ENCODE measurements at regions not wholly inside any gene's neighbourhood (a gene's known extent, or its start where the extent isn't known, plus 50 kb on each side); places are given as distances from the start of the nearest gene placed in this dataset.

DNA sequence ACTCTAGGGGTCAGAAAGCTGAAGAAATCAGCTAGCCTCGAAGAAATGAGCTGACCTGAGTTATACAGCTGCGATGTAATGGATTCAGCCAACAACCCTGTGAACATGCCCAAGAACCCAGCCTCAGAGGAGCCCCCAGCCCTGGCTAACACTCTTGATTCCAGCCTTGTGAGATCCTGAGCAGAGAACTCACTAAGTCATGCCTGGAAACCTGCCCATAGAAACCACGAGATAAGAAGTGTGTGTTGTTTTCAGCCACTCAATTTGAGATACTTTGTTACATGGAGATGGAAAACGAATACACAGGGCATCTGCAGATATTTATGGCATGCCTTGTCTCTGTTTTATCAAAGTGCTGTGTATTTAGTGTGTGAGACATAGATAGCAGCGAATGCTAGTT lies 265.2 kb downstream of the QKI start:
- DNase-seq (ENCODE audit: low spot score): peak; percentile 90

DNA sequence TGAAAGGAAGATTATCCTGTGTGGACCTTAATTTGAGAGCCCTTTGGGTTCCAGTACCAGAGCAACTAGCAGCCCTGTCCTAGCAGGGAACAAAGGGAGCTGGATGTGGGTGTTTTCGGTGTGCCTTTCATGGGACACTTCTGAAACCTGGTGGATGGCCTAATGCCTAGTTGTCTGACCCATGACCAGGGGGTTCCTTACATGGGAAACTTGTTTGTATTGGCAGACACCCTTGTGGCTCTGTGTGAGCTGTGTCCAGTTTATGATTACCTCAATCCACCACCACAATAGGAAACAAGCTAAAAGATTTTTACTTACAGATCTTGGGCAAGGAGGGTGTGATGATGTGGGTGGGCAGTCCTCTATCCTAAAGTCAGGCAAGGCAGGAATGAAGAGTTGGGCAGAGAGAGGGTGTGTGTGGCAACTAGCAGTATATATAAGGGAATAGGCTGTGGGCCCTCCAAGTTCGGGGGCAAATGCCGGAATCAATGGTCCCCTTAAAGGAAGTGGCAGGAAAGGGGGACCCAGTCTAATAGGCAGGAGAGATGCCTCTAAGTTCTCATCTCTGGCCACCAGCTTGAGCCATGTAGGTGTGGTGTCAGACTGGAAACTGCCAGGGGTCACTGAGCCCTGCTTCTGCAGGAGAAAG lies 264.6 kb downstream of the QKI start:
- no peak for DNase-seq (ENCODE audit: low spot score)

DNA sequence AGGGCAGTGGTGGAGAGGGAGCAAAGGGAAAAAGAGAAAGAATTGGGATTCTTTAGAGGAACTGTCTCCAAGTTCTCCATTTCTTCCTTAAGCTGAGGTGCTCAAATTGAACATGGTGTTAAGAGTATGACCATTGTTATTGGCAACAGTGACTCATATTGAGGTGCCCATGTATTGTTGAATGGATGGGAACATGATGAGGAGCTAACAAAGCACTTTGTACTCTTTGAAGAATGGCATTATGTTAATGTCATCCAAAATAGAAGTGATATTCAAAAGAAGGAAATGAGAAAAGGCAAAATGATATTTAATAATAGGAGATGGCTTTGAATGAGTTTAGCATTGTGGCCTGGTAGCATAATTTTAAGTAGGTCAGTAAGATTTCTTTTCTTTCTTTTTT lies 261.1 kb downstream of the QKI start:
- no peak for DNase-seq (ENCODE audit: low spot score)

DNA sequence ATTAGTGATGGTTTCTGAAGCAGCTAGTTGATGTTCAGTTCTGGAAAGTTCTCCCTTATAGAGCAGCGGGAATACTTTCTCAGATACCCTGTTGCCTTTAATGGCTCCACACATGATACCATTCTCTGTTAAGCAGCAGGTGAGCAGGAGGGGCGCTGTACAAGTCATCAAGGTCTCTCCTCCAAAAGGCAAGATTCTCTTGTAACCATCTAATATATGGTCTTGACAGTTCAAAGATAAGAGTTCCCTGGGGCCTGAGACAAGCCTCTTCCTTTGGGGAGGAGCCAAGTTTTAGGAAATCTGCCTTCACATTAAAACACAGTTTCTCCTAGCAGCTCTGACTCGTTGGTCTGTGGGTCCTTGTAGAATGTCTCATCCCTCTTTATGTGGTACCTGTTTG lies 258.2 kb downstream of the QKI start:
- no peak for DNase-seq (ENCODE audit: low spot score)

DNA sequence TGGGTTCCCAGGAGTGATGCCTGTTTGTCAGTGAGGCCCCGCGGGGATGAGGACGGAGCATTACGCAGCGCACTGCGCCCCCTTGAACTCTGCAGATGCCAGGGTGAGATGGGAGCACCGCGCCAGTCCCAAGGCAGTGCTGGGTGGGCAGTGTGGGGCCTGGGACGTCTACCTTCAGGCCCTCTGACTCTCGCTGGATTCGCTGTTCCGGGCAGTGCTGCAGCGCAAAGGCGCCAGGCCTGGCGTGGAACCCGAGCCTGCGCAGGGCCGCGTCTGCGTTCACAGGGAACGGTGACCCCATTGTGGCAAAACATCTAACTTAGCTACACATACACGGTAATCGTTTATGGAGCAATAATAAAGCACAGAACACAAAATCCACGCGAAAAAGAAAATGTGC lies 257.3 kb downstream of the QKI start:
- no peak for DNase-seq (ENCODE audit: low spot score)

DNA sequence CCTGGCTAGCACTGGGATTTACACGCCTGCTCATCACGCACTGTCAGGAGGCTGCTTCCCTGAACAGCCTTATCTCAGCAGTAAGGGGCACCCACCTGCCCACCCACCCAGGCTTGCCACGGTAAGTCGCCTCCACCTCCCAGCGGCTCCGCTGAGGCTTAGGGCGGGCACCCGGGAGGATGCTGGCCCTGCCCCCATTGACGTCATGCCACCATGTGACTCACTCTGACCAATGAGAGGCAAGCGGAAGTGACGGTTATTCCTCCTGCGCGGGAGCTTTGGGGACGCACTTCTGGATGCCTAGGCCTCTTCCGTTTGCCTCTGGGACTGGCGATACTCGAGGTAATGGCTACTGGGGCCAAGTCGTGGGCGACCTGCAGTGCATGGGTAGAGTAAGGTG lies 256.8 kb downstream of the QKI start:
- no peak for DNase-seq (ENCODE audit: low spot score)

DNA sequence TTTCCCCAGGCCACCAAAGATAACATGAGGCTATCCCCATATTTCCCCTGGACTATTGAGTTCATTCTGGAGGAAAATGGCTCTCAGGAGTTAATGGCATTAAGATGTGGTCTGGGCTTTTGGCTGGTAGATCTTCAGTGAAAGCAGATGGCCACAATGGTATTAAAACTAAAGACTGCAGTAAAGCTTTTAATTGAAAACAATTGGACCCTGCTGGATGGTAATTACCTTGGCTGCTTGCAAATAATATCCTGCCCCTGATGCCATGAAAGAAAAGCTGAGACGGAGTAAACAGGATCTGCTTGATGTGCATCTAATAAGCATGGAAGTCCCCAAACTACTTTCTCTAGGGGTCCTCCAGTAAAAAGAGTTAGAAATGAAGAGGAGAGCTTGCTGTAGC lies 255.8 kb downstream of the QKI start:
- DNase-seq (ENCODE audit: low spot score): no peak

DNA sequence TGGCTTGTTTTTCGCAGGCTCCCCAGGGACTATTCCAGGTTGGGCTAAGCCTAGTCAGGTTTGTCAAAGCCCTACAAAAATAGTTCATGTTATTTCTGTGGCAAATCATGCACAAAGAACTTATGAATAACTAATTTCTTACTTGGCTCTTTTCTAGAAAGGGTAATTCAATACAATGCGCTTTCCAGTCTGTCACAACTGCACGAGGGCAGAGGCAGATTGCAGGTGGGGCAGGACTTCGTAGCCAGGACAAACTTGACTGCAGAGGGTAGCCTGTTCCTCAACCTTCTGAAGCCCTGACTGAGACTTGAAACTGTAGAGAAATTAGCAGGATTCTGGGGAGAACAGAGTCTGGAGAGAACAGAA lies 253.5 kb downstream of the QKI start:
- no peak for DNase-seq (ENCODE audit: low spot score)

DNA sequence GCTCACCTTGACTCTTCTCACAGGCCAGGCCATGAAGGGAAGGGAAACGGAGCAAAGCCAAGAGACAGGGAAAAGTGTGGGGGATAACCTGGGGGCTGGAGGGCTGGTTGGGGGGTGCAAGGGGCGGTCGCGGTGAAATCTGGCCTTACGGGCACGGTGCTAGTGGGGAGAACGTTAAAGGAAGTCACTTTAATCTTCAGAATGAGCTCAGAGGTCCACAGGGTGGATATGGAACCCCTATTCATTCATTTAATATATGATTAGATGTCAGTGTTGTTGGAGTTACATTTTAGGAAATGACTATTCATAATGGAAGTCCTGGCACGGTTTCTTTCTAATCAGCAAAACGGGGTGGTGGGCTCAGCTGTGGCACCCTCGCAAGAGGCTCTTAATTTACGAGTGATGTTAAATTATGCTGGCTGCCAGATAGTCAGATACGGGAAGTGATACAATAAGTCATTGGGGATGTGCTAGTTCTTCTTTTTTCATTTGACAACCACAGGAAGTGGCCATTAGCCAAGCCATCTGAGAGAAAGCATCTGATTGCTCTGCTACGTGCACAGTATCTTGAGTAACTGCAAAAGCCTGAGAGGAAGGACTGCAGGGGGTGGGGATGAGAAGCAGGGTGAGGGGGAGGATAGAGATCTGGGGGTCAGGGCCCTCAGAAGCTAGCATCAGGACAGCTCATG lies 253.0 kb downstream of the QKI start:
- peak; percentile 43 for DNase-seq (ENCODE audit: low spot score)

DNA sequence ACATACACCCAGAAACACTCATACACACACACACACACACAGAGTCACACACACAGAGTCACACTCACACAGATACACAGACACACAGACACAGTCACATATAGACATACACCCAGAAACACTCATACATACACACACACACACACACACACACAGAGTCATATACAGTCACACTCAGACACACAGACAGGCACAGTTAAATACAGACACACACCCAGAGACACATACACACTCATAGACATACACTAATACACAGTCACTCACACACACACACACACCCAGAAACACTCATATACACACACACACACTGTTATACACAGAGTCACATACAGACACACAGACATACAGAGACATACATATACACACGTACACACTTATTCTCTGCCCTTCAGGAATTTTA lies 250.9 kb downstream of the QKI start:
- no peak for DNase-seq (ENCODE audit: low spot score)

DNA sequence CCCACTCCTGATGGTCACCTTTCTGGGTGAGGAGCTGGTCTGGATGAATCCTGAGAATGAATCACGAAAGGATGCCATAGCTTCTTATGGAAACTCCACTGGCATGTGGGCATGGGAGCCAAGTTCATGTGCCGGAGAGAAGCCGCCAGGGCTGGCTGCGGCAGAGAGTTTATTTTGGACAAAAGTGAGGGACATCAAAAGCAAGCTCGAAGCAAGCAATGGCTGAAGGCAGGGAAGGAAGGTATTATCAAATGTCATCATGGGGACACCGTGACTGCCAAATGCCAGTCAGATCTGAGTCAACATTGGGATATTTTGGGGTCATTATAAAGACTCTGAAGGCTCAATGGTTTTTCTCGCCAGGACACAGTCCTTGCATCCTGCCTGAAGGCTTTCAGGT lies 249.1 kb downstream of the QKI start:
- DNase-seq (ENCODE audit: low spot score): no peak

DNA sequence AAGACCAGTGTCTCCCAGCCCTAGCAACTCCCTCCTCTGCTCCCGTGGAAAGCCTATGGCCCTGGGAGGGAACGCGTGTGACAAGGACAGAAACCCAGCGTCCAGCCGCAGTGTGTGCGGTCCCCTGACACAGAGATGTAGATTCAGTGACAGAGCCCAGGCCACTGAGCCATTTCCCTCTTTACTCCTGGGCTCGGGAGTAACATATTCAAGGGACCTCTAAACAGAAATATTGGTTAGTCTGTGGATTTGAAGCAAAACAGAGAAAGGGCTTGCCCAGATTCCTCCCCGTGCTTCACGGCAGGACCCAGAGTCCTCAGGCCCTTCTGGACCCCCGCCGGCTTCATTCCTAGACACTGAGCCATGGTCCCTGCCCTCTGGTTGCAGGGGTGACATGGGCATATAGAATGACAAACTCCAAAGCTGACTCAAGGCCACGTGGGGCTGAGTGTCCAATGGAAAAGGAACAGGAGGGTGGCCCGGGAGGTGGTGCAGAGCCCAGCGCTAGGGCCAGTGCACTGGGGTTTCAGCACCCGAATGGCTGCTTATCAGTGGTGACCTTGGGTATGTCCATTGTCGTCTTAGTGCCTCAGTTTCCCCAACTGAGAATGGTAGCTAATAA lies 248.2 kb downstream of the QKI start:
- no peak for DNase-seq (ENCODE audit: low spot score)

DNA sequence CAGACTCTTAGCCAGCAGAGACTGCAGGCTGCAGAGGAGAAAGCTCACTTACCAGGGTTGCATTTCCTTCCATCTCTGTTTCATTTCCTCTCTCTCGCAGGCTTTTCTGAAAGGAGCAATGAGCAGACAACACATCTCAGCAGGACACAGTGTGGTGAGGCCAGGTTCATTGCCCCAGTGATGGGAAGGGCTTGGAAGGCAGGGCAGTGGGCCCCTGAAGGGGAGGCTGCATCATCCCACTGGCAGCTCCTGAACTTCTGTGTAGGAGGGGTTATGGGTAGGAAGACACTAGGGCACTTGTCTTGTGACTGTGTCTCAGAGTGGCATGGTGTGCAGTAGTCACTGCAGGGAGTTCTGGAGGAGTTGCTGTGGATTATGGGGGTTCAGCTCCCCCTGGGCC lies 246.8 kb downstream of the QKI start:
- peak; percentile 22 for DNase-seq (ENCODE audit: low spot score)

DNA sequence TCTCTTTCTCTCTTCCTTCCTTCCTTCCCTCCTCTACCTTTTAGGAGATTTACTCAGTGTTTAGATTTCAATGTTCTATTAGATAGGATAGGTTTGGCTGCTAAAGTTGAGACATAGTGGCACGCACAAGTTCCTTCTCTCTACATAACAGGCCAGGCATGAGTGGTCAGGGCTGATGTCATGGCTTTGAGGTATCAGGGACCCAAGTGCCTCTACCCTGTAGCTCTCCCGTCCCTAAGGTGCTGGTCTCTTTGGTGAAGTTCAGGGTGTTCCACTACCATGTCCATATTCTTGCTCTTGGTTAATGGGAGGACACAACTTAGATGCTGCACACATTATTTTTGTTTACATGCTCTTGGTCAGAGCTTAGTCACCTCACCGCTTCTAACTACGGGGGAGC lies 245.3 kb downstream of the QKI start:
- DNase-seq (ENCODE audit: low spot score): no peak

DNA sequence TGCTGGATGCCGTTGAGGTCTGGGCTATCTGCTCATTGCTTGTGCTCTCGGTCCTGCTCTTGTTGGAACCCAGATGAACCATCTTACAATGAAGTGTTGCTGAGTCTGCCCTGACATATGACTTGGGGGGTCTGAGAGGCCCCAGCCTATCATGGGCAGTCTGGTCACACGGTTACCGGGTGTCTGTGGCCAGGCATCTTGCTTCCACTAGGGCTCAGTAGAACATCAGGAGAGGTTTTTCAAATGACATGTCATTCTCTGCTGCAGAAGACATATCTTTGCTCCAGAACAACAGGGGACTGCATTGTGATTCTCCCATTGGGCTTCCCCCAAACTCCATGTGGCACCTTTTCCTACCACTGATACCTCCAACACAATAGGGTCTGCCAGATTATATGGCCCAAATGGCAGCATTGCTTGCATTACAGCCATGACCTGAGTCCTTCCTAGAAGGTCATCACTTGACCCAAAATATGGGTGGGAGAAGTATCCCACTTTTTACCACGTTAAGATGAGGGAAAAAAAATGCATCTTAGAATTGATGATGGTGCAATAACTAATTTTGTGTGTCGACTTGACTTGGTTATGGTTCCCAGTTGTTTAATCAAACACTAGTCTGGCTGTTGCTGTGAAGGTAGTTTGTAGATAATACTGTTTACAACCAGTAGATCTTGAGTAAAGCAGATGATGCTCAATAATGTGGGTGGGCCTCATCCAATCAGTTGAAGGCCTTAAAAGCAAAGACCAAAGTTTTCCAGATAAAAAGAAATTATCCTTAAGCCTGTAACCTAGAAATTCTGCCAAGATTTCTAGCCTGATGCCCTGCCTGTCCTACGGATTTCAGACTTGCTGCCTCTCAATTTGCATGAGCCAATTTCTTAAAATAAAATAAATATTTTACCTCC lies 241.0 kb downstream of the QKI start:
- no peak for DNase-seq (ENCODE audit: low spot score)

DNA sequence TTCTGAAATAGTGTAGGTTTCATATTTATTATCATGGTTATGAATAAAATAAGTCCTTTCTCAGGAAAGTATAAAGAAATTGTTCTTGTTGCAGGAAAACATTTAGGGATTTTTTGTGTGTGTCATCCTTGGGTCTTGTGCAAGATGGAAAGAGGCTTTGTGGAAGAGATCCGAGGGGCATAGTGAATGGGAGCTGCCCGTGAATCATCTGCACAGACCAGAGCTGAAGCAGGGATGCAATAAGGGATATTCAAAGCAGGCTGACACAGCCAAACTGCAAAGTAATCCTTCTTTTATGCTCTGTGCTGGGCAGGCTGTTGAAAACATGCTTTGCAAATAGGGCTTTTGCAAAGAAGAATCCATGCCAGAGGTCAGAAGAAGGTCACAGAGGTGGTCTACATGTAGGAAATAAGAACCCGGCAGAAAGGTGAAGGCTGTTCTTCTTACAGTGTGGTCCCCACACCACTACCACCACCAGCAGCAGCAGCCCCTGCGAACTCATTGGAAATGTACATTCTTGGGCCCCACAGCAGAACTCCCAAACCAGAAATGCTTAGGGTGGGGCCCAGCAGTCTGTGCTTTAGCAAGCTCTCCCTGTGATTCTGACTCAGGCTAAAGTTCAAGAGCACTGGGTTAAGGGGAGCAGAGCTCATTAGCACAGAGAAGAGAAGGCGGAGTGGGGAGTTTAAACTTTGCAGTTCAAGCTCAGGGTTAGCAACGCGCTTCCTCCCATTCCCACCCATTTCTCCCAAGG lies 237.6 kb downstream of the QKI start:
- peak; percentile 97 for DNase-seq (ENCODE audit: low spot score)

DNA sequence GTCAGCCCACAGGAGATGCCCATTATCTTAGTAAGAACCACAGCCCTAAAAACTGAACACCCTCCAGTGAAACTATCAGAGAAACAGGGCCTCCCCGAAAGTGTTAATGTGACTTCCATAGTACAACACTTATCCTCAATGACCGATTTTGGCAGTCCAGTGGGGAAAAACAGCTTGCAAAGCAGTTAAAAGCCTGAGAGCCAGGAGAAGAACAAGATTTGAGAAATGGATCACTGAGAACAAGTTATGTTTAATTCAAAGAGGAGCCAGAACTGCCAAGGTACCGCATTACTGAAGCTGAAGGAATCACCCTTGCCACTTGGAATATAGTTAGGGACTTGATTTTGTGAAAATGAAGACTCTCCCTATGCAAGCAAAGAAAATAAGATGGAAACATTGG lies 236.9 kb downstream of the QKI start:
- peak; percentile 30 for DNase-seq (ENCODE audit: low spot score)

DNA sequence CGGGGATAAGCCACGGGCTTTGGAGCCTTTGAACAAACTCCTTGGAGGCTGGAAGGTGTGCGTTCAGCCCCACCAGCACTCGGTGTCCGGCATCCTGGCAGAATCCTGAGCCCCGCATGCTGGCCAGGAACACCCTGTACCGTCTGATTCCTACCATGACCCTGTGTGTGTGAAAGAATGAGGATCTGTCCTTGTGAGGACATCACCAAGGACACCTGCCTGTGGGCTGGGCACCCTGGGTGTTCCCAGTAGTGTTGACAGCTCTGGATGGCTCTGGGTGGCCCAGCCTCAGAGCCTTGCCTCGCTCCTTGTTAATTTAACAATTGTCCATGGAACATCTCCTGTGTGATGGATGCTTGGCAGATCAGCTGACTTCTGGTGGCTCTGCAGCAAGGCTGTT lies 234.3 kb downstream of the QKI start:
- no peak for DNase-seq (ENCODE audit: low spot score)

DNA sequence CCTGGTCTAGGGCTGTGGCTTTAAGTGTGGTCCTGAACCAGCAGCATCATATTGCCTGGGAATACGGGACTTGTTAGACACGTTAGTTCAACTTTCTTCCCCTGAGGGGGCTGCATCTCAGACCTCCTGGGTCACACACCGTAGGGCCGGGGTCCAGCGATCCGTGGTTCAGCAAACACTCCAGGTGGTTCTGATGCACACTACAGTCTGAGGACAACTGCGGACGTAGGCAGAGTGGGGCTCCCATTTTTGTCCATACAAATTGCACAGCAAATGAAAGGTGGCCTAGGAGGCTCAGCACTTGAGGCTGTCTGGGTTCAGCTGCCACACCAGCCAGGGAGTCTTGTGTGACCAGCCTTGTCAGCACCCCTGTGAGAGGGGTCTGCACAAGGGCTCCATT lies 233.1 kb downstream of the QKI start:
- no peak for DNase-seq (ENCODE audit: low spot score)

DNA sequence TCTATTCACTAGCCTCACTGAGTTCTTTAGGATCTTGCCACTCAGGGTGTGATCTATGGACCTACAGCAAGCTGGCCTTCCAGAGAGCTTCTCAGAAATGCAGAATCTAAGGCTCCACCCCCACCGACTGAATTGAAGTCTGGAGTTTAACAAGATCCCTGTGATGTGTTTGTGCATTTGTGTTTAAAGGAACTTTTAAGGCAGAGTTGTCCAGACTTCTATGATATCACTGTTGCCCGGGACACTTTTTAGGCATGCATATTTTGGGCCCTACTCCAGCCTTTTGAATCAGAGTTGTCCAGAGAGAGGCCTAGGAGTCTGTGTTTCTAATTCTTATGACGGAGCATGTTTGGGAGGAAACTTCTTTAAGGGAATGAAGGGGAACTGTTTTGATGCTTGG lies 232.3 kb downstream of the QKI start:
- peak; percentile 82 for DNase-seq (ENCODE audit: low spot score)

DNA sequence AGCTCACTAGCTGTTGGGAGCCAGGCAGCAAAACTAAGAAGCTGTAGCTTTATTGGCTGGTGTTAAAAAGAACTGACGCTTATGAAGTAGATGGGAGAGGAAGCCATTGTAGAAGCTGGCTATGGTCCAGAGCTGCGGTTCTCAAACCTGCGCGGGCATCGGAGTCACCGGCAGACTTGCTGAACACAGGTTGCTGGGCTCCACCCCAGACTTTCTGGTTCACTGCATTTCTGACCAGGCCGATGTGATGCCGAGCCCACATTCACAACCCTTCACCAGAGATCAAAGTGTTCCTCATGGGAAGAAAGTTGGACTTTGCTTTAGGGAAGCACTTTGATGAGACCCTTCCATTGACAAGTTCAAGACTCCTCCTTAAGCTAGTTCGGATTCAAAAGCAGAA lies 231.6 kb downstream of the QKI start:
- DNase-seq (ENCODE audit: low spot score): no peak

DNA sequence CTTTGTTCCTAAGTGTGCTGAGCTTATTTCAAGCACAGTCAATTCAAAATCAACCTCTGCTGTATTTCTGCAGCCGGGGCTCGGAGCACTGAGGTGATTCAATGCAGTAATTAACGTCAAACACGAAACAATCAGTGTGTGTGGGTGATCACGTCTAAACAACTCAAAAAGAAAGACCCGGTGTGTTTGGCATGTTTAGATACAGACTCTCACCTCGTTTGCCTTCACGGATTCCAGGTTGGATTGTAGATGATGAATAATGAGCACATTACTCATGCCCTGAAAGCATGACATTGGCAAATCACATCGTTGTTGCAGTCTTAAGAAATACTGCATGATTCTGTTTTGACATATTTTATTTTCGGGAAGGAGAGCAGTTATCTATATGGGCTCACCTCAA lies 231.0 kb downstream of the QKI start:
- DNase-seq (ENCODE audit: low spot score): no peak

Data from umbilical cord (tissue), 1 donor.